NCI-H226 (cell line): ENCODE measurements at regions not wholly inside any gene's neighbourhood (a gene's known extent, or its start where the extent isn't known, plus 50 kb on each side); places are given as distances from the start of the nearest gene placed in this dataset.
A peak's percentile ranks its signal among the peaks of the same experiment; 100 is the strongest.
"Not testable (repeated sequence)": the region's sequence is repeated elsewhere in the genome, so short reads cannot be mapped to it uniquely, and the experiment has no call there.

Experiments
- DNase-seq: peaks from one replicate; pipeline ENCODE4 v3.0.0-alpha.2; 2015

GRCh38 chrX:129158505-129158904, 364.8 kb downstream of the SMARCA1 start:
- DNase-seq: no peak

- DNase-seq: no peak
Observed at GRCh38 chrX:129145840-129146272, 377.4 kb downstream of the SMARCA1 start.

GRCh38 chrX:129145385-129145784, 377.9 kb downstream of the SMARCA1 start:
- no peak for DNase-seq

GRCh38 chrX:129144172-129145038, 378.9 kb downstream of the SMARCA1 start:
- DNase-seq: no peak

GRCh38 chrX:129139837-129140598, 383.3 kb downstream of the SMARCA1 start:
- DNase-seq: no peak

GRCh38 chrX:129125122-129125914, 398.0 kb downstream of the SMARCA1 start:
- no peak for DNase-seq

- DNase-seq: no peak
Observed at GRCh38 chrX:129123795-129124194, 399.5 kb downstream of the SMARCA1 start.

- DNase-seq: no peak
Observed at GRCh38 chrX:129116676-129117470, 406.4 kb downstream of the SMARCA1 start.

GRCh38 chrX:129115935-129116334, 407.4 kb downstream of the SMARCA1 start:
- peak; percentile 16 for DNase-seq

GRCh38 chrX:129115104-129115503, 408.2 kb downstream of the SMARCA1 start:
- no peak for DNase-seq

GRCh38 chrX:129111081-129111798, 412.1 kb downstream of the SMARCA1 start:
- no peak for DNase-seq

GRCh38 chrX:129108936-129109335, 414.4 kb downstream of the SMARCA1 start:
- DNase-seq: no peak

- DNase-seq: no peak
Observed at GRCh38 chrX:129099207-129099606, 424.1 kb downstream of the SMARCA1 start.

GRCh38 chrX:129097668-129098067, 425.6 kb downstream of the SMARCA1 start:
- no peak for DNase-seq

- DNase-seq: no peak
Observed at GRCh38 chrX:129093706-129094105, 429.6 kb downstream of the SMARCA1 start.

- no peak for DNase-seq
Observed at GRCh38 chrX:129092757-129093156, 430.5 kb downstream of the SMARCA1 start.

- DNase-seq: no peak
Observed at GRCh38 chrX:129092242-129092641, 431.0 kb downstream of the SMARCA1 start.

- DNase-seq: no peak
Observed at GRCh38 chrX:129091097-129091496, 432.2 kb downstream of the SMARCA1 start.

- DNase-seq: no peak
Observed at GRCh38 chrX:129086802-129087201, 436.5 kb downstream of the SMARCA1 start.

- DNase-seq: not testable (repeated sequence)
Observed at GRCh38 chrX:129084291-129084690, 439.0 kb downstream of the SMARCA1 start.

GRCh38 chrX:129077424-129078170, 445.7 kb downstream of the SMARCA1 start:
- no peak for DNase-seq
